ENCODE measurements at regions not wholly inside any gene's neighbourhood (a gene's known extent, or its start where the extent isn't known, plus 50 kb on each side); places are given as distances from the start of the nearest gene placed in this dataset.

GRCh38 chr18:56299740-56300139 lies 338.7 kb downstream of the TXNL1 start:
- H3K27ac ChIP-seq (ENCODE audit: insufficient read length, low read depth, low read length): no peak overlapping the region
- H3K4me3 Mint-ChIP-seq: no peak overlapping the region

More at GRCh38 chr18:56299740-56300139, 338.7 kb downstream of the TXNL1 start:
- Mint-ChIP-seq H3K4me1 (peaks cover 6 to 7% of the 10 kb centered on the region in 2 experiments), H3K9me3 (no peaks in the 10 kb centered on the region), H3K27ac (no peak overlapping the region), H3K27me3 (ENCODE audit: low read depth) (no peaks in the 10 kb centered on the region), H3K36me3 (ENCODE audit: insufficient read depth in 1 of 3, low read depth in 3 of 3) (no peaks in the 10 kb centered on the region)
- Histone ChIP-seq H3K4me1 (ENCODE audit: insufficient read depth, low read length) (no peaks in the 10 kb centered on the region), H3K18ac (ENCODE audit: insufficient read length, low read depth, low read length) (no peak overlapping the region), H4K8ac (replicated peaks; ENCODE audit: insufficient read length, low read depth, low read length) (no peak overlapping the region), H2AK5ac (ENCODE audit: insufficient read length, low read length) (no peak overlapping the region), H3K23ac (ENCODE audit: insufficient read length, low read depth, low read length) (no peak overlapping the region), H3K79me1 (ENCODE audit: insufficient read depth, low read depth, low read length, poor library complexity, severe bottlenecking) (no peaks in the 10 kb centered on the region), H3K14ac (ENCODE audit: insufficient read depth, low read length) (no peak overlapping the region), H4K5ac (ENCODE audit: insufficient read length, low read depth, low read length) (no peak overlapping the region), H3K9me3 (ENCODE audit: control insufficient read depth, low read depth, low read length) (no peaks in the 10 kb centered on the region), H4K20me1 (ENCODE audit: control insufficient read depth, insufficient read depth, insufficient read length) (no peaks in the 10 kb centered on the region), H2BK20ac (ENCODE audit: low read depth, low read length, poor library complexity, severe bottlenecking) (no peak overlapping the region), H3K27me3 (ENCODE audit: insufficient read depth, low read length) (no peaks in the 10 kb centered on the region), H3K9ac (ENCODE audit: extremely low read depth, insufficient read length, low read length) (no peak overlapping the region), H2AFZ (ENCODE audit: low read length) (no peak overlapping the region), H2BK12ac (ENCODE audit: insufficient read length, low read depth, low read length) (no peak overlapping the region), H3K23me2 (ENCODE audit: insufficient read length, low read depth, low read length, poor library complexity, severe bottlenecking) (no peaks in the 10 kb centered on the region), H3T11ph (ENCODE audit: low read length) (no peak overlapping the region), H3K4ac (ENCODE audit: low read depth, low read length) (no peak overlapping the region), H3K79me2 (ENCODE audit: insufficient read depth, low read length) (no peaks in the 10 kb centered on the region), H2BK5ac (ENCODE audit: insufficient read length, low read length) (no peak overlapping the region), H3K4me2 (ENCODE audit: insufficient read depth, insufficient read length, low read length) (no peak overlapping the region), H2BK120ac (ENCODE audit: low read depth, low read length, poor library complexity, severe bottlenecking) (no peak overlapping the region), H2BK15ac (ENCODE audit: low read depth, low read length) (no peak overlapping the region), H4K91ac (ENCODE audit: insufficient read length, low read depth, low read length) (no peak overlapping the region), H3K56ac (ENCODE audit: insufficient read length, low read depth, low read length) (no peak overlapping the region)
- TF ChIP-seq CTCF (conservative IDR thresholded peaks at IDR 0.05): no peak
- DNase-seq: no peak
- no CpG with 5 or more reads among the region's 1 CpG for whole genome bisulfite sequencing (ENCODE audit: extremely low coverage, insufficient read length, low lambda C conversion rate)
